ENCODE measurements at regions not wholly inside any gene's neighbourhood (a gene's known extent, or its start where the extent isn't known, plus 50 kb on each side); places are given as distances from the start of the nearest gene placed in this dataset.

DNA sequence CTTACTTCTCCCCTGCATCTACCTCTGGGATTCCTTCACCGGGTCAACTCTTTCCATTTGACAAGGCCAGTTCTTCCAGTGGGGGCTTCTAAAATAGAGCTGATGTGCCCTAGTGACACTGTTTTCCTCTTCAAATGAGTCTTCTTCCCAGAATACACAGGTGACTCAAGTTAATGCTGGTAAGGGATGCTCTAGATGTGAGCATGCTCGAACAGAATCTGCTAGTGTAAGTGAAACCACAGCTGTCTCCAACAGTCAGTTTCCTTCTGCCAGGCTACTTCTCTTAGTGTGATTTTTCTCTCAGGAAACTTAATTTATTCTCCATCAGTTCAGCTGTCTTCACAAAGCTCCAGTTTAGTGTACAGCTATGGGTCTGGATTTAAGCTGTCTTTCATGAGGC is 194.9 kb upstream of the C1orf87 start:
- TF ChIP-seq, protein P1, sequence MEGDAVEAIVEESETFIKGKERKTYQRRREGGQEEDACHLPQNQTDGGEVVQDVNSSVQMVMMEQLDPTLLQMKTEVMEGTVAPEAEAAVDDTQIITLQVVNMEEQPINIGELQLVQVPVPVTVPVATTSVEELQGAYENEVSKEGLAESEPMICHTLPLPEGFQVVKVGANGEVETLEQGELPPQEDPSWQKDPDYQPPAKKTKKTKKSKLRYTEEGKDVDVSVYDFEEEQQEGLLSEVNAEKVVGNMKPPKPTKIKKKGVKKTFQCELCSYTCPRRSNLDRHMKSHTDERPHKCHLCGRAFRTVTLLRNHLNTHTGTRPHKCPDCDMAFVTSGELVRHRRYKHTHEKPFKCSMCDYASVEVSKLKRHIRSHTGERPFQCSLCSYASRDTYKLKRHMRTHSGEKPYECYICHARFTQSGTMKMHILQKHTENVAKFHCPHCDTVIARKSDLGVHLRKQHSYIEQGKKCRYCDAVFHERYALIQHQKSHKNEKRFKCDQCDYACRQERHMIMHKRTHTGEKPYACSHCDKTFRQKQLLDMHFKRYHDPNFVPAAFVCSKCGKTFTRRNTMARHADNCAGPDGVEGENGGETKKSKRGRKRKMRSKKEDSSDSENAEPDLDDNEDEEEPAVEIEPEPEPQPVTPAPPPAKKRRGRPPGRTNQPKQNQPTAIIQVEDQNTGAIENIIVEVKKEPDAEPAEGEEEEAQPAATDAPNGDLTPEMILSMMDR (IDR thresholded peaks at IDR 0.05; ENCODE audit: unreplicated experiment) = no peak
- Mint-ChIP-seq H3K4me1 (ENCODE audit: unreplicated experiment) (no peaks in the 10 kb centered on the region), H3K4me3 (ENCODE audit: unreplicated experiment) (no peak overlapping the region), H3K36me3 (ENCODE audit: low read depth, unreplicated experiment) (no peaks in the 10 kb centered on the region), H3K27me3 (ENCODE audit: unreplicated experiment) (peaks cover 2% of the 10 kb centered on the region), H3K9me3 (ENCODE audit: unreplicated experiment) (no peaks in the 10 kb centered on the region), H3K27ac (ENCODE audit: unreplicated experiment) (no peak overlapping the region)
- no peak for DNase-seq (ENCODE audit: low spot score)

DNA sequence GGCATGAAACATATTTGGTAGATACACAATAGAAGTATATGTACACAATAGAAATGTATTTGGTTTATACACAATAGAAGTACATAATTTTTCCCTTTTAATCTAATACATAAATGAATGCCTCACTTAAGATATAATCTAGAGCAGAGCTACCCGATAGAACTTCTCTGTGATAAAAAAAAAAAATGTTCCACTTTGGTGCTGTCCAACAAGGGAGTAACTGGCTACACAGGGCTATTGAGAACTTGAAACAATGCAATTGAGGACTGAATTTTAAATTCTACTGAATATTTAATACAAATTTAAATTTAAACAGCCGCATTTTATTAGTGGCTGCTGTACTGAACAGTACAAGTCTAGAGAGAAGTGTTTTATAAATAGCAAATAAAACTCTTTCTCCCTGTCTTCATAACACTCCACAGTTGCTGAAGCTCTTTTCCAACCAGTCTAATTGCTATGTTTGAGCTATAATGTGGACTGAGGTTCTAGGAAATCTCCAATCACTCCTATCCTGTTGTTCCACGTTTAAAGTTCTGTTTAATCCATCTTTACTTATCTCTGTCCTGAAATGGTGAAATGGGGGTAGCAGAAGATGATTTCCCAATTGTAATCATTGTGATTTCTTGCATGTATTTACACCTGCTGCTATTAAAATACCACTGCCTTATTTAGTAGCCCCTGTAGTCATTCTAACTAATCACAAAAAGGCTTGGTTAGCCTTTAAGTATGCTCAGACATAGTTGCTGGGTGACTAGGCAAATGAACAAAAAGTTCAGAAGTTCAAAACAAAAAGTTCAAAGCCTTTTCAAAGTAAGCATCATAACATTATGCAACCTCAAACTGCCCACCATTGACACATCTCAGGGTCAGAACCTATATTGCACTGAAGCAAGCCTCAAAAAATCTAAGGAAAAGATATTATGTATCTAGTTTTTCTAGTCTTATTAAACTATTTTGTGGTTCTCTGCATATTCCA is 192.3 kb upstream of the C1orf87 start:
- Mint-ChIP-seq H3K27me3 (ENCODE audit: unreplicated experiment) (peaks cover 2% of the 10 kb centered on the region), H3K36me3 (ENCODE audit: low read depth, unreplicated experiment) (no peaks in the 10 kb centered on the region)
- TF ChIP-seq, protein P1 (IDR thresholded peaks at IDR 0.05; ENCODE audit: unreplicated experiment) = no peak

GRCh38 chr1:60262701-60263100 is 189.1 kb upstream of the C1orf87 start:
- no peaks in the 10 kb centered on the region for H3K27me3 Mint-ChIP-seq (ENCODE audit: unreplicated experiment)
- no peaks in the 10 kb centered on the region for H3K36me3 Mint-ChIP-seq (ENCODE audit: low read depth, unreplicated experiment)
- H3K9me3 Mint-ChIP-seq (ENCODE audit: unreplicated experiment) = no peaks in the 10 kb centered on the region

More for the DNA sequence above, 192.3 kb upstream of the C1orf87 start:
- H3K9me3 Mint-ChIP-seq (ENCODE audit: unreplicated experiment) = no peaks in the 10 kb centered on the region
- no peaks in the 10 kb centered on the region for H3K4me1 Mint-ChIP-seq (ENCODE audit: unreplicated experiment)
- no peak for DNase-seq (ENCODE audit: low spot score)
- H3K27ac Mint-ChIP-seq (ENCODE audit: unreplicated experiment) = no peak overlapping the region
- no peak overlapping the region for H3K4me3 Mint-ChIP-seq (ENCODE audit: unreplicated experiment)

GRCh38 chr1:60257531-60257930 is 184.0 kb upstream of the C1orf87 start:
- Mint-ChIP-seq H3K4me3 (ENCODE audit: unreplicated experiment) (no peak overlapping the region), H3K4me1 (ENCODE audit: unreplicated experiment) (no peaks in the 10 kb centered on the region), H3K27ac (ENCODE audit: unreplicated experiment) (no peak overlapping the region), H3K27me3 (ENCODE audit: unreplicated experiment) (no peaks in the 10 kb centered on the region), H3K36me3 (ENCODE audit: low read depth, unreplicated experiment) (no peaks in the 10 kb centered on the region), H3K9me3 (ENCODE audit: unreplicated experiment) (no peaks in the 10 kb centered on the region)
- DNase-seq (ENCODE audit: low spot score) = no peak
- TF ChIP-seq, protein P1 (IDR thresholded peaks at IDR 0.05; ENCODE audit: unreplicated experiment) = no peak

More at GRCh38 chr1:60262701-60263100, 189.1 kb upstream of the C1orf87 start:
- no peak for DNase-seq (ENCODE audit: low spot score)
- no peak overlapping the region for H3K27ac Mint-ChIP-seq (ENCODE audit: unreplicated experiment)
- no peaks in the 10 kb centered on the region for H3K4me1 Mint-ChIP-seq (ENCODE audit: unreplicated experiment)
- TF ChIP-seq, protein P1 (IDR thresholded peaks at IDR 0.05; ENCODE audit: unreplicated experiment) = no peak
- H3K4me3 Mint-ChIP-seq (ENCODE audit: unreplicated experiment) = no peak overlapping the region

DNA sequence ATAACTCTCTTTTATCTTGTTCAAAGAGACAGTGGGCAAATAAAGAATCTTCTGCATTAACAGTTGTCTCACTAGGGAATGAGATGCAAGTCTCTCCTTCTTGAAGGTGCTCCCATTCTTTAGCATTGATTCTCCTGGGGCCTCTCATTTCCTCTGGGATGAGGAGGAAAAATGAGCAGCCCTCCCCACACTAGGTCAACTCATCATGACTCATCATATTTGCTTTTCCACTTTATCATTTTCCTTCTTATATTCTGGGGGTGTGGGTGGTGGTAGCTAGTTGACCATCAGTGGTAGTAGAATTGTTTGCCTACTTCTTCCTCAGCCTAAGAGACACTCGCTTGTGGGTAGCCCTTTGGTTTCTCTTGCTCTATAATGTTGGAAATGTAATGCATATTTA is 182.0 kb upstream of the C1orf87 start:
- no peaks in the 10 kb centered on the region for H3K4me1 Mint-ChIP-seq (ENCODE audit: unreplicated experiment)
- no peaks in the 10 kb centered on the region for H3K9me3 Mint-ChIP-seq (ENCODE audit: unreplicated experiment)
- H3K36me3 Mint-ChIP-seq (ENCODE audit: low read depth, unreplicated experiment) = no peaks in the 10 kb centered on the region
- TF ChIP-seq, protein P1 (IDR thresholded peaks at IDR 0.05; ENCODE audit: unreplicated experiment) = no peak
- no peaks in the 10 kb centered on the region for H3K27me3 Mint-ChIP-seq (ENCODE audit: unreplicated experiment)
- DNase-seq (ENCODE audit: low spot score) = no peak
- H3K27ac Mint-ChIP-seq (ENCODE audit: unreplicated experiment) = no peak overlapping the region
- H3K4me3 Mint-ChIP-seq (ENCODE audit: unreplicated experiment) = no peak overlapping the region

Data from endothelial cell (in vitro differentiated cells).